ENCODE measurements at regions not wholly inside any gene's neighbourhood (a gene's known extent, or its start where the extent isn't known, plus 50 kb on each side); places are given as distances from the start of the nearest gene placed in this dataset.
"Not testable (repeated sequence)": the region's sequence is repeated elsewhere in the genome, so short reads cannot be mapped to it uniquely, and the experiment has no call there.

GRCh38 chr6:157727629-157728182 lies 95.3 kb upstream of the SNX9 start:
- Histone ChIP-seq H3K9me3 (no peaks in the 10 kb centered on the region), H3K27me3 (no peaks in the 10 kb centered on the region), H3K4me3 (replicated peaks in 1 of 3) (no peak overlapping the region), H3K36me3 (no peaks in the 10 kb centered on the region), H3K27ac (peak overlapping the region in 2 of 3 donors; percentile 27 to 34), H3K4me1 (peaks cover 0 to 20% of the 10 kb centered on the region in 2 donors)
- no peak for DNase-seq
- TF ChIP-seq CTCF (IDR thresholded peaks at IDR 0.05) (no peak), POLR2A (IDR thresholded peaks at IDR 0.05) (no peak)
- 77 to 81% methylated on average over 7 of the region's 7 CpGs for WGBS, 2 donors
- intact Hi-C loops (cut with DNase I): no loop called here

GRCh38 chr6:157728183-157728881 lies 94.7 kb upstream of the SNX9 start:
- intact Hi-C loops (cut with DNase I): no loop called here
- TF ChIP-seq CTCF (IDR thresholded peaks at IDR 0.05) (no peak), POLR2A (IDR thresholded peaks at IDR 0.05) (no peak)
- no peaks in the 10 kb centered on the region for H3K36me3 ChIP-seq
- 90 to 92% methylated on average over 6 of the region's 6 CpGs for WGBS, 2 donors
- H3K27ac ChIP-seq: no peak overlapping the region
- H3K4me1 ChIP-seq: peaks cover 0 to 17% of the 10 kb centered on the region in 2 donors
- no peak for DNase-seq
- no peak overlapping the region for H3K4me3 ChIP-seq (replicated peaks in 1 of 3)
- no peaks in the 10 kb centered on the region for H3K27me3 ChIP-seq
- no peaks in the 10 kb centered on the region for H3K9me3 ChIP-seq

- Histone ChIP-seq H3K9me3 (no peaks in the 10 kb centered on the region), H3K36me3 (no peaks in the 10 kb centered on the region), H3K4me3 (replicated peaks in 1 of 3) (no peak overlapping the region), H3K27ac (no peak overlapping the region), H3K4me1 (peaks cover 0 to 11% of the 10 kb centered on the region in 2 donors), H3K27me3 (no peaks in the 10 kb centered on the region)
- WGBS, 2 donors: 85 to 88% methylated on average over 5 of the region's 5 CpGs
- TF ChIP-seq CTCF (IDR thresholded peaks at IDR 0.05): no peak
- intact Hi-C loops (cut with DNase I): no loop called here
- DNase-seq: no peak
Measured at GRCh38 chr6:157731221-157731620, 91.8 kb upstream of the SNX9 start.

GRCh38 chr6:157732007-157732406 lies 91.0 kb upstream of the SNX9 start:
- H3K27me3 ChIP-seq: no peaks in the 10 kb centered on the region
- H3K4me1 ChIP-seq: peaks cover 0 to 5% of the 10 kb centered on the region in 2 donors
- TF ChIP-seq POLR2A (IDR thresholded peaks at IDR 0.05) (no peak), CTCF (IDR thresholded peaks at IDR 0.05) (no peak)
- no peak overlapping the region for H3K4me3 ChIP-seq (replicated peaks in 1 of 3)
- H3K9me3 ChIP-seq: no peaks in the 10 kb centered on the region
- intact Hi-C loops (cut with DNase I): no loop called here
- WGBS, 2 donors: 92 to 95% methylated on average over 2 of the region's 2 CpGs
- DNase-seq: no peak
- no peaks in the 10 kb centered on the region for H3K36me3 ChIP-seq
- H3K27ac ChIP-seq: no peak overlapping the region

- Histone ChIP-seq H3K27me3 (no peaks in the 10 kb centered on the region), H3K9me3 (no peaks in the 10 kb centered on the region), H3K27ac (no peak overlapping the region), H3K4me1 (peaks cover 0 to under 1% of the 10 kb centered on the region in 2 donors), H3K36me3 (no peaks in the 10 kb centered on the region), H3K4me3 (replicated peaks in 1 of 3) (no peak overlapping the region)
- no peak for TF ChIP-seq POLR2A (IDR thresholded peaks at IDR 0.05)
- no peak for TF ChIP-seq CTCF (IDR thresholded peaks at IDR 0.05)
- no peak for DNase-seq
- intact Hi-C loops (cut with DNase I): no loop called here
- WGBS, 2 donors: 80 to 85% methylated on average over 8 of the region's 8 CpGs
Measured at GRCh38 chr6:157732416-157733161, 90.5 kb upstream of the SNX9 start.

- H3K4me3 ChIP-seq (replicated peaks in 1 of 3); H3K27ac ChIP-seq; H3K27me3 ChIP-seq; intact Hi-C loops (cut with DNase I); H3K4me1 ChIP-seq; H3K9me3 ChIP-seq; H3K36me3 ChIP-seq; DNase-seq: not testable (repeated sequence)
- 92 to 95% methylated on average over 4 of the region's 4 CpGs for WGBS, 2 donors
Measured at GRCh38 chr6:157736555-157736954, 86.5 kb upstream of the SNX9 start.
